GM21381 (cell line): ENCODE measurements at regions not wholly inside any gene's neighbourhood (a gene's known extent, or its start where the extent isn't known, plus 50 kb on each side); places are given as distances from the start of the nearest gene placed in this dataset.

Experiments
- ATAC-seq: cut with Tn5 transposase; IDR thresholded peaks from one replicate; pipeline ENCODE4 v1.9.1; 2021; ENCODE audit warnings: mild to moderate bottlenecking, moderate library complexity; ENCODE audit not compliant: unreplicated experiment

DNA sequence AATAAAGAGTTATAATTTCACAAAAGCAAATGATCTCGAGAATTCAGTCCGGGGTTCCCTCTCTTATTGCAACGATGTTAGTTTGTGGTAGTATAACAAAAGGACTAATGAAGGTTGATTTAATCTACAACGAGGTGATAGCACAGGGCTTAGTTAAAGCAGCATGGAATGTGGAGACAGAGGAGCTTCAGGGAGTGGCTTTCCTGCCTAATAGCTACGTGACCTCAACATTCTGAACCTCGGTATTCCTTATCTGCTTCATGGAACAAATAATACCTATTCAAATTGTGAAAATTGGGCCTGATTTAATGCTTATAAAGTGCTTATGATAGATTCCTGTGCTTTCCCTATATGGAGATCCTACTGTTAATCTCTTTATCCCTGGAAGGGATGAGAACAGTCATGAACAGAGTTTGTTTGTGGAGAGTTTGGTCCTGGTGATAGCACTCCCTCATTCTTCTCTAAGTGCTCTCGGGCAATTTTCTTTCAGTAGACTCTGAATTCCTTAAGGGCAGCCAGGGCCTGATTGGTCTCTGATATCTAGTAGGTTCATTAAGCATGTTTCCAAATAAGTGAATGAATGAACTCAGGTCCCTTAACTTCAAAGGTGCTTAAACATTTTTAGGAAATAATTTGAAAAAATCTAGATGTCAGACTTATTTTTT lies 104.1 kb upstream of the TUT7 start:
- no peak for ATAC-seq

DNA sequence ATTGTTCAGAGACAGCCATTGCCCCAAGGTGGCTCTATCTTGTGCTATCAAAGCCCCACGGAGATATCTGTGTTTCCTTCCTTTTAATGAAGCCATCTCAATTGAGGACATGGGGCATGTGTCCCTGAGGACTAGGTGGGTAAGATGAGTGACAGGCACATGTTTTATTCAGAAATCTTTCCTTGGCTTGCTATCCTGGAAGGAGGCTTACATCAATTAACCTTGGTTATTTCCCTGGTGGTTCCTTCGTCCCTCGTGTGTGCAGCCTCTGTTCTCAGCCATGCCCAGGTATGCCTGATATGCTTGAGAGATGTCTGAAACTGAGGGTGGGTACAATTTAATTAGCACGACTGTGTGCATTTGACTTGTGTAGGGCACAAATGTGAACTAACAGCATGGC lies 102.2 kb upstream of the TUT7 start:
- ATAC-seq: no peak

DNA sequence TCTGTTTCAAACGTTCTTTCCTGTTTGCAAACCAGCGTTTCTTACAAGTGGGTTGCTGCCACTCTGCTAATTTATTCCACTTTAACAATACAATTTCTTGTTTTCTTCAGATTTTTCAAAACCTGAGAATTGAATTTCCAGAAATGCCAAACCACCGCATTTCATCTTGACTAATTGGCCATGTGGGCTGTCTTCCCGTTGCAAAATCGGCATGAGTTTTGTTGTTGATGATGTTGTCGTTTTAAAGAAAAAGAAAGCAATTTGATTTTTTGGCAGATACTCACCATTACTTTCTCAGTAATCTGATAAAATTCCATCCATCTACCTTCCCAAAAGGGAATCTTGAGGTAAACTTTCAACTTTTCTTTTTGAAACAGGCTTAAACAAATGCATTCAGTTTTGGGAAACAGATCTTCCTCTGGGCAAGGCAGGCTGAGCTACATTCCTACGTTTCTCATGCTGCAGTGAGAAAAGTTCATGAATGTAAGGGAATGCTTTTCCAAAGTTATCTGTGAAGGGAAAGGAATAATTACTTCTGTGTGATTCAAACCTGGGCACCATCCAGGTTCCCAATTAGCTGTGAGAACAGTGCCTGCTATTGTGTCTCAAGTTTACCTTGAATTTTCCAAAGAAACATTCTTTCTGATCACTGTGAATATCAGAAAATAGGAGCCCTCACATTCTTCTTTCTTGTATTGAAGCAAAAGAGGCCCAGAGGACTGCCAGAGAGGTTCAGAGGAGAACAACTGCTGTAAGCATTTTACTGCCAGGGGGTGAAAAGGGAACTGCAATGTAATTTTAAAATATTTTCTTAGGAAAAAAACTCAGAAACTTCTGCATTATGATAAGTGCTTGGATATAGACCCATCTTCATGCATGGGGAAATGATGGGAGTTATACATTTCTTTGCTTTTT lies 100.7 kb upstream of the TUT7 start:
- ATAC-seq: no peak

GRCh38 chr9:86452201-86452828 lies 98.1 kb upstream of the TUT7 start:
- ATAC-seq: no peak

DNA sequence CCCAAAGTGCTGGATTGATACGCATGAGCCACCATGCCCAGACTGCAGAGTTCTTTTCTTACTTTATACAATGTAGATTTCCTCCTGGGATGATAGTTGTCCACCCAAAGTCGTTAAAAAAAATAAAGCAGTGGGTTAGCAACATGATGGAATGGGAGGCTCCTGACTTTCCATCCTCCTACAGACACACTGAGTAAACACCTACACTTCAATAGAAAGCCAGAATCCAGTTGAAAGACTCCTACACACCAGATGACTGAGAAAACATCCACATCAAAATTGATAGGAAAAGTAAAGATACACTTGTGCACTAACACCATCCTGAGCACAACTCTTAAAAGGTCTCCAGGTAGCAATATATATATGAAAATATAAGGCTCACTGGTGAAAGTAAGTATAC lies 95.0 kb upstream of the TUT7 start:
- ATAC-seq: no peak

GRCh38 chr9:86445671-86446070 lies 91.5 kb upstream of the TUT7 start:
- ATAC-seq: no peak

DNA sequence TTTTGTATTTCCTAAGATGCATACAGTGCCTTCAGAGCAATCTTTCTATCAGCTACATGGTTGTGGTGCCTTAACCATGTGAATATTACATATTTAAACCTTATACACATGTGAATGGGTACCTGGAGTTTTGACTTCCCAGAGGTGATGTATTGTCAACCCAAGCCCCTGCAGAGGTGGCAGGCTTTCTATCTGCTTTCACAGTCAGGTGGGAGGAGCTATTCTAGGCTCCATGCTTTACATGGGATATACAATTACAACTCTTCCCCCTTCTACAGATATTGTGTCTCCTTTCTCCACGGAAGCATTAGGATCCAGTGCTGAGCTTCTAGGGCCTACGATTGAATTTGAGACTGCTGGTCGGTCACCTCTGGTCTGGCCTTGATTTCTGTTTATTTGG lies 89.8 kb upstream of the TUT7 start:
- no peak for ATAC-seq

GRCh38 chr9:86434039-86434726 lies 80.0 kb upstream of the TUT7 start:
- no peak for ATAC-seq

GRCh38 chr9:86424251-86424891 lies 70.2 kb upstream of the TUT7 start:
- ATAC-seq: no peak

DNA sequence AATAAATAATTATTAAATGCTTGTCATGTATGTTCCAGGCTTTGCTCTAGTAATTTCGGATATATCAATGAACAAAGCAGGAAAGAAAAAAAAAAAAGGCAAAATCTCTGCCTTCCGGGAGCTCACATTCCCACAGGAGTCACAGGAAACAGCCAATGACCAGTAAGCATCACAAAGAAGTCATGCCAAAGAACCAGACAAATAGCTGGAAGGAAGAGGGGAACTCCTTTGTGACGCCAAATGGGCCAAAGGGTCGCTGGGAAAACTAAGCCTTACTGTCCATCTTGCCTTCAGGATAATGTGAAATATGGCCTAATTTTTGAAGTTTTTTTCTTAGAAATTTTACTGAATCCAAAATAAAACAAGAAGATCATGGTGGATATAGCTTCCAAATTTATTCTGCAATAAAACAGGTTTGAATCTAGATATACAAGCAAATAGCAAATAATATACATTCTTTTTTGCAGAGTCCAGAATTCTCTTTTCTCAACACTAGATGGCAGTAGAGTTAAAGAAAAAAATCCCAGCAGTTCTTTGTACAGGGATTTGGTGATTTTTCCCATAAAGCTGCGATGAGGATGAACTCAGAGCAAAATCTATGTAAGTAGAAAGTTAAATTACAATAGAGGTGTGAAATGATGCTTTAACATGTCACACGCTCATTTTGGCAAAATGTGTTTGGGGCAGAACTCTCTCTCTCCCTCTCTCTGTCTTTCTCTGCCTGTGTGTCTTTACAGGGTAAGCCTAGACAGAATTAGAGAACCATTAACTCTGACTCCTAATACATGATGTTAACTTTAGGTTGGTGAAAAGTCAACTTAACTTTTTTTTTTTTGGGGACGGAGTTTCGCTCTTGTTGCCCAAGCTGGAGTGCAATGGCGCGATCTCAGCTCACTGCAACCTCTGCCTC lies 60.0 kb upstream of the TUT7 start:
- no peak for ATAC-seq

GRCh38 chr9:86410281-86410680 lies 56.1 kb upstream of the TUT7 start:
- ATAC-seq: no peak

DNA sequence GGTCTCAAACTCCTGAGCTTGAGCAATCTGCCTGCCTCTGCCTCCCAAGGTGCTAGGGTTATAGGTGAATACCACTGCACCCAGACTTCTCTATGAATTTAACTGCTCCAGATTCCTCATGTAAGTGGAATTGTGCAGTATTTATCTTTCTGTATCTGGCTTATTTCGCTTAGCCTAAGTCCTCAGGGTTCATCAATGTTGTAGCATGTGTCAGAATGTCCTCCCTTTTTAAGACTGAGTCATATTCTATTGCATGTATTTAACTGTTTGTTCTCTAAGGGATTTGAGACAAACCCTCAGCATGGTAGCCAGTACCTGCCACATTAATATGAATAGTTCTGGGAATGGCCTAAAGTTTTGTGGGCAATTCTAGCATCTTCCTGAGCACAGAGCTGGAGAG lies 53.9 kb upstream of the TUT7 start:
- no peak for ATAC-seq

DNA sequence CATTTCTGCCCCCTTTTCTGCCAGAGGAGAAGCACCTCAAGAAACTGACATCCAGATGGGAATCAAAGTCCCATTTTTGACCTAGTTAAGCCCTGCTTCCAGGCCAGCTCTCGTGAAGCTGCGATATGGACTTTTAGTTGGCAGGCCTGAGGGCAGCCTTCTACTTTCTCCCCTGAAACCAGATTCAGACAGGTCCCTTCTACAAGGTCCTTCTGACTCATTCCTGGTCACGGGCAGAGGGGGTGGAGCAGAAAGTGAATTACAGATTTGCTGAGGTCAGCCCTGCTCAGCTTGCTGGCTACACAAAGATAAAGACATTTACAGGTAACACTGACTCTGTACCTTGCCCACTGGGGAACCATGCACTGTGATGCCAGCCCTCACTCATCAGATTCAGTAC lies 52.8 kb upstream of the TUT7 start:
- no peak for ATAC-seq

GRCh38 chr9:86406366-86406765 lies 52.2 kb upstream of the TUT7 start:
- ATAC-seq: no peak

DNA sequence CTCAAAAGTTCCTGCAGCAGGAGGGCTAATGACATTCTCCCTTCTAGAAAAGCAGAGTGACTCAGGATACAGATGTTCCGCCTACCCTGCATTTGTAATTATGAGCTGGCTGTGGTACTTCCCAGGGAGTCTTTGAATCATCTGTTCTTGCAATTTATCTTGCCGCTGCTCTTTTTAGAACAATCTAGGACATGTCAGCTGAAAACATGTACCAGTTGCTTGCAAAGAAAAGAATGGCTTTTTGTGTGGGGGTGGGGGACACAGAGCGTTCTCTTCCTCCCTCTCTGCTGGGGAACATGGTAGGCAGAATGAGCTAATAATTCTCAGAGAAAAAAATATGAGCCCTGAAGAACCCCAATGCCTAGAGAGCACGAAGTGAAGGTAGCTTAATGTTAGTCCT lies 51.7 kb upstream of the TUT7 start:
- no peak for ATAC-seq

GRCh38 chr9:86405086-86405491 lies 50.9 kb upstream of the TUT7 start:
- ATAC-seq: no peak
